ENCODE measurements at regions not wholly inside any gene's neighbourhood (a gene's known extent, or its start where the extent isn't known, plus 50 kb on each side); places are given as distances from the start of the nearest gene placed in this dataset.

GRCh38 chr11:121881806-121882205 is 234.2 kb downstream of the BLID start:
- TF ChIP-seq CTCF (IDR thresholded peaks at IDR 0.05) (no peak), POLR2A (IDR thresholded peaks at IDR 0.05) (no peak), EP300 (IDR thresholded peaks at IDR 0.05) (no peak), POLR2AphosphoS5 (IDR thresholded peaks at IDR 0.05) (no peak)
